Parathyroid adenoma (tissue), 2 donors: ENCODE measurements at regions not wholly inside any gene's neighbourhood (a gene's known extent, or its start where the extent isn't known, plus 50 kb on each side); places are given as distances from the start of the nearest gene placed in this dataset.

Experiments used
- H2AFZ ChIP-seq: fragments of 300-600 bp; sonication (generic); one replicate; pipeline ENCODE4 v1.7.0; 2017; ENCODE audit warnings: antibody characterized with exemption, mild to moderate bottlenecking
- H3K27ac ChIP-seq: fragments of 300-600 bp; sonication (generic); one replicate; pipeline ENCODE4 v1.7.0; 2017
- H3K27me3 ChIP-seq: fragments of 300-600 bp; sonication (generic); one replicate; pipeline ENCODE4 v1.7.0; 2017; ENCODE audit warnings: low read length; ENCODE audit not compliant: control insufficient read depth, insufficient read depth
- H3K36me3 ChIP-seq: fragments of 300-600 bp; sonication (generic); one replicate; pipeline ENCODE4 v1.7.0; 2017; ENCODE audit warnings: low read length; ENCODE audit not compliant: control insufficient read depth, insufficient read depth
- H3K4me1 ChIP-seq: fragments of 300-600 bp; sonication (generic); one replicate; pipeline ENCODE4 v1.7.0; 2017; ENCODE audit warnings: control low read depth
- H3K4me2 ChIP-seq: fragments of 300-600 bp; sonication (generic); one replicate; pipeline ENCODE4 v1.7.0; 2017; ENCODE audit warnings: low read length
- H3K4me3 ChIP-seq: fragments of 300-600 bp; sonication (generic); one replicate; pipeline ENCODE4 v1.7.0; 2017; ENCODE audit warnings: low read depth, low read length
- H3K79me2 ChIP-seq: fragments of 300-600 bp; sonication (generic); one replicate; pipeline ENCODE4 v1.7.0; 2017; ENCODE audit warnings: control low read depth
- H3K9ac ChIP-seq: fragments of 300-600 bp; sonication (generic); one replicate; pipeline ENCODE4 v1.7.0; 2017; ENCODE audit warnings: mild to moderate bottlenecking
- H3K9me3 ChIP-seq: fragments of 300-600 bp; sonication (generic); one replicate; pipeline ENCODE4 v1.7.0; 2017; ENCODE audit warnings: low read length; ENCODE audit not compliant: control insufficient read depth
- CTCF ChIP-seq: fragments of 300-600 bp; sonication (generic); IDR thresholded peaks from one replicate; pipeline ENCODE4 v1.7.0; 2017; ENCODE audit warnings: antibody characterized with exemption, mild to moderate bottlenecking
- donor health status: primary hyperparathyroidism.

DNA sequence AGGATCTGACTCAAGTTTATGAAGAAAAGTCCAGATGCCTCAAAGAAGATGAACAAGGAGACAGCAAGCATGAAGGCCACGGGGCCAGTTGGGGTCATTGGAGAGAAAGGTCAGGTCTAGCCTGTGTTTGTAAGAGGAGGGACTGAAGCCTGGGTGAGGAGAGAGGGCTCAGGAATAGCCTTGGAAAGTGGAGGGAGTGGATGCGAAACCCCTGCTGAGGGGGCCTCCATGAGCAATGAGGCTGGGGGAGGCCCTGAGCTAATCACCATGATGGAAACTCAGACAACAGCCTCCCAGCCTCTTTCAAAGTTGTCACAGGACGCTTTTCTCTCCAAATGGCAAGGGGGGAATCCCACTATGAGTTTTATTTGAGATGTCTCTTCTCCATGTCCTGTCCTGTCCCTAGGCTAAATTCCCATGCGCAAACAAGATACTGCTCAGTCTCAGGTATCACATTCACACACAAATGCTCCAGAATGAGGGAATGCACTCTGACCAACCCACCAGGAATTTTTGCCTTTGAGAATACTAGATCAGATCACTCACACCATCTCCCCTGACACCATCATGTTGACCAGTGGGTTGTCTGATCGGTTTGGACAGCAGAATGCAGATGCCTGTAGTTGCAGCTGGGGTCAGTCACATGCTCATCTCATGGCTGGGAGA lies 51.3 kb upstream of the TOP3B start:
- Histone ChIP-seq H3K4me1 (no peaks in the 10 kb centered on the region), H3K36me3 (no peaks in the 10 kb centered on the region), H3K79me2 (no peaks in the 10 kb centered on the region), H3K27ac (no peak overlapping the region), H2AFZ (no peak overlapping the region), H3K4me3 (no peak overlapping the region), H3K27me3 (no peaks in the 10 kb centered on the region), H3K9ac (no peak overlapping the region), H3K4me2 (no peak overlapping the region), H3K9me3 (no peaks in the 10 kb centered on the region)
- TF ChIP-seq CTCF: no peak

DNA sequence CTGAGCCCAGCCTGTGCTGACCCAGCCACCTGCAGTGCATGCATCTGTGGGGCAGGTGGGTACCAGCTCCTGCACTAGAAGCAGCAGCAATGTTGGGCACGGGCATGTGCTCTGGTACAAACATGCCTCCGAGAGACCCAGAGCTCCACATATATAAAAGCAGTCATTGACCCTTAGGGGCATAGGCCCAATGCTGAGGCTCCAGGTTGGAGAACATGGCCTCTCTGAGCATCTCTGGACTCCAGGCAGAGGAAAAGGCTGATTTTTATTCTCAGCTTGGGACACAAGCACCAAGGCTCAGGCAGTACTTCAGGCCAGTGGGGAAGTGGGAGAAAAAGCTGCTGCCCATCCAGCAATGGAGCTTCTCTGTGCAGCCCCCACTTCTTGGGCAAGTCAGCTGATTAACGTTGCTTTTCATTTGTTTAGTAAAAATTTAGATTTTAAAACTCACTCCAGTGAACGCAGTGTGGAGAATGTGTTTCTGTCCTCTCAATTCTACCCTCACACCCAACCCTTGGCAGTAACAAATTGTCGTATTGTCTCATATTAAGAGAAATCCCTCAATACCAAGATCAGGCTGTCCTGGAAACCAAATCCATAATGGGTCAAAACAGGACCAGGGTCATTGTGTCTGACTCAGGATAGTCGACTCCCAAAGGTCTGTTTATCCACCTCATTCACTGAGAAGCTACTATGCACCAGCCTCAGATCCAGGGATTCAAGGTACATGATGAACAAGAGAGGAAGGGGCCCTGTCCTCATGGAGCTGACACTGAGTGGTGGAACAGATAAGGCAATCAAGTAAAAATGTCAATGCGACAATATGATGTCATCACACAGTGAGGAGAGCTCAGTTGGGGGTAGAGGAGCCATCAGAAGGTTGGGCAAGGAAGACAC lies 50.6 kb upstream of the TOP3B start:
- Histone ChIP-seq H3K4me1 (no peaks in the 10 kb centered on the region), H3K79me2 (no peaks in the 10 kb centered on the region), H3K36me3 (no peaks in the 10 kb centered on the region), H2AFZ (no peak overlapping the region), H3K27me3 (no peaks in the 10 kb centered on the region), H3K27ac (no peak overlapping the region), H3K4me3 (no peak overlapping the region), H3K9ac (no peak overlapping the region), H3K4me2 (no peak overlapping the region), H3K9me3 (no peaks in the 10 kb centered on the region)
- no peak for TF ChIP-seq CTCF

- Histone ChIP-seq H3K4me2 (no peak overlapping the region), H3K27me3 (no peaks in the 10 kb centered on the region), H3K4me1 (no peaks in the 10 kb centered on the region), H3K36me3 (no peaks in the 10 kb centered on the region), H2AFZ (no peak overlapping the region), H3K9me3 (no peaks in the 10 kb centered on the region), H3K9ac (no peak overlapping the region), H3K27ac (no peak overlapping the region), H3K4me3 (no peak overlapping the region), H3K79me2 (no peaks in the 10 kb centered on the region)
- TF ChIP-seq CTCF: no peak
Observed at GRCh38 chr22:22032099-22032905, 49.7 kb upstream of the TOP3B start.
